GM21529 (cell line): ENCODE measurements at regions not wholly inside any gene's neighbourhood (a gene's known extent, or its start where the extent isn't known, plus 50 kb on each side); places are given as distances from the start of the nearest gene placed in this dataset.
A peak's percentile ranks its signal among the peaks of the same experiment; 100 is the strongest.
"Not testable (repeated sequence)": the region's sequence is repeated elsewhere in the genome, so short reads cannot be mapped to it uniquely, and the experiment has no call there.

Experiments used
- ATAC-seq: cut with Tn5 transposase; IDR thresholded peaks from one replicate; pipeline ENCODE4 v1.9.1; 2021; ENCODE audit not compliant: unreplicated experiment

DNA sequence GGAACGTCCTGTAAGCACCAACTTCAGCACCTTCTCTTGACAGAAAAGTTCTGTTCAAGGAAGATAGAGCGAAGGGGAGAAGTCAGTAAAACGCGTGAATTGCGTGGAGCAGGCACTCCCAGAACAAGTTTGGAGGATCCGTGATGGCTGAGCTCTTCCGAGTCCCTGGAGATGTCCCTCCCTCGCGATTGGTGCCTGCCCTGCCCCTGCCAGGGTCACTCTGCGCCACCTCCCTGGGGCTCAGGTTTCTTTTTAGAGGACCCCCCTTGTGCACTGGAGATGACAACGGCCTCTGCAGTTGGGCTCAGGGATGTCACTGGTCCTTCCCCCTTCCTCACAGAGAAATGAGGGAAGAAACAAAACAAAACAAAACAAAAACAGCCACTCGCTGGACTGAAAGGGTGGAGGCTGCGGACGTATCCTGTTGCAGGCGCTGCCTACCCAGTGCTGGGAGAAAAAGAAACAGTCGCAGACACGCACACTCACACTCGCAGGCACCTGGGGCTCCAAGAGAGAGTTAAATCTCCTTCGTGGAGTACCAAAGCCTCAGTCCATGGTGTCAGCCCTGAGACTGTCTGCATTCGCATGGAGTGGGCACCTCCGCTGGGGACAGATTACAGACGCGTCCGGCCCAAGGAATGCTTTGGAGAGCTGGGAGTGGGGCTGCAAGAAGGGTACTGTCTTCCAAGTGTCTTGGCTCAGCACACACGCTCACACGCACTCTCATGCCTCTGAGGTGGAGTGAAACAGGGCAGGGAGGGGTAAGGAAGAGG lies 512.7 kb downstream of the SLCO4C1 start:
- no peak for ATAC-seq

GRCh38 chr5:101782352-101783103 lies 513.6 kb downstream of the SLCO4C1 start:
- no peak for ATAC-seq

DNA sequence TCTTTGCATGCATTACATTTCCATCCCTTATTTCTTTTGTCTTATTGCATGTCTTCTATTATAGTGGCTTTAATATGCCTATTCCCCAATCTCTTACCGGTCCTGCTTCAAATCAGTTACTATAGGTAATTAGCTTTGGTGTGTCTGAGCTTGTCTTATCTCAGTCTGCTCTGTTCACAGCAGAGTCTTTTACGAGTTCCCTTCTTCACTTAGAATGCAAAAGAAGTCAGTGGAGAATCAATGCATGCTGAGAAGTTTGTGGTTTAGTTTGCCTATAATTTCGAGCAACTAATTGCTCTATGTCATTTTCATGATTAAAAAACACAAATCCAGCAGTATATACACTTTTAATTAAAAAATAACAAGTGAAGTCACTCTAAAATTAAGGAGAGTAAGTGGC lies 545.0 kb downstream of the SLCO4C1 start:
- ATAC-seq, result no peak

DNA sequence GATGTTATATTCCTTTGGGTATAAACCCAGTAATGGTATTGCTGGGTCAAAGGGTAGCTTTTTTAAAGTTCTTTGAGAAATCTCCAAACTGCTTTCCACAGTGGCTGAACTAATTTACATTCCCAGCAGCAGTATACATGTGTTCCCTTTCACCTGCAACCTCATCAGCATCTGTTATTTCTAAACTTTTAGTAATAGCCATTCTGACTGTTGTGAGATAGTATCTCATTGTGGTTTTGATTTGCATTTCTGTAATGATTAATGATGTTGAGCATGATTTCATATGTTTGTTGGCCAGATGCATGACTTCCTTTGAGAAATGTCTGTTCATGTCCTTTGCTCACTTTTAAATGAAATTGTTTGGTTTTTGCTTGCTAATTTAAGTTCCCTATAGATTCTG lies 553.1 kb downstream of the SLCO4C1 start:
- ATAC-seq, result not testable (repeated sequence)

- ATAC-seq, result no peak
These were observed 567.2 kb downstream of the SLCO4C1 start for GRCh38 chr5:101728933-101729332.

- ATAC-seq, result no peak
These were observed 574.5 kb downstream of the SLCO4C1 start for GRCh38 chr5:101721543-101721942.

DNA sequence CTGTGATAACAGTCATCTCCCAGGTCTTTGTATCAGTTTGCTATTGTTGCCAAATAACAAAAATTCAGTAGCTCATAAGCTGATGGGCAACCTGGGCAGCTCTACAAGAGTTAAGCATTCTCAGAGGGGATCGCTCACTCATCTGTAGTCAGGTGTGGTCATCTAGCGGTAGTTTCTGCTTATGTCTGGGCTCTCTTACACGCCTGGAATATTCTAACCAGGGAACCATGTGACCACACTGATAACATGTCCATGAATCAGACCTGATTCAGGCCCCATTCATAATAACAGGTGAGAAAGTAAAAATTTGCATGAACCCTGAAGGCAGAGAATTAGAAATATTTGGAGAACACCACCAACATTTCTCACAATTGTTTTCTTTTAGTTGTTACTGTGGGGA lies 576.1 kb downstream of the SLCO4C1 start:
- ATAC-seq, result no peak

DNA sequence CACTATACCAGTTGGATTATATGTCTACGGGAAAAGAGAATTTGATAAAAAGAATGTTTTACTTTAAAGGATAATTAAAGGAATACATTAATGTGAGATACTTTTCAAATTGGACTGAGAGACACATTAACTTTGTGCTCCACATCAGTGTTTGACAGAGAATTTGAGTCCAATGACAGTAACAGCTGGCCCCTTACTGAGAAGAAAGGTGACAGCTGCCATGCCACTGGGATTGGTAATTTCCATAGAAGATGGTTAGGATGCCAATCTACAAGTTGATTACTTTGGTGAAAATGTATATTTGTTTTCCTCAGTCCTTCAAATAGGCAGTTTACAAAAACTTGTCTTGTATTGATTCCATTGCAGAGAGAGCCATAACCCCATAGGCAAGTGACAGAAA lies 578.4 kb downstream of the SLCO4C1 start:
- ATAC-seq, result no peak

GRCh38 chr5:101716941-101717340 lies 579.1 kb downstream of the SLCO4C1 start:
- ATAC-seq, result no peak

DNA sequence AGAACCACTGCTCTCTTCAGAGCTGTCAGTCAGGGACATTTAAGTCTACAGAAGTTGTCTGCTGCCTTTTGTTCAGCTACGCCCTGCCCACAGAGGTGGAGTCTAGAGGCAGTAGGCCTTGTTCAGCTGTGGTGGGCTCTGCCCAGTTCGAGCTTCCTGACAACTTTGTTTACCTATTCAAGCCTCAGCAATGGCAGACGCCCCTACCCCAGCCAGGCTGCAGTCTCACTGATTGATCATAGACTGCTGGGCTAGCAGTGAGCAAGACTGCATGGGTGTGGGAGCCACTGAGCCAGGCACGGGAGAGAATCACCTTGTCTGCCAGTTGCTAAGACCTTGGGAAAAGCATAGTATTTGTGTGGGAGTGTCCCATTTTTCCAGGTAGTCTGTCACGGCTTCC lies 580.3 kb downstream of the SLCO4C1 start:
- ATAC-seq, result not testable (repeated sequence)

- no peak for ATAC-seq
These were observed 606.8 kb downstream of the SLCO4C1 start for GRCh38 chr5:101689306-101689705.

DNA sequence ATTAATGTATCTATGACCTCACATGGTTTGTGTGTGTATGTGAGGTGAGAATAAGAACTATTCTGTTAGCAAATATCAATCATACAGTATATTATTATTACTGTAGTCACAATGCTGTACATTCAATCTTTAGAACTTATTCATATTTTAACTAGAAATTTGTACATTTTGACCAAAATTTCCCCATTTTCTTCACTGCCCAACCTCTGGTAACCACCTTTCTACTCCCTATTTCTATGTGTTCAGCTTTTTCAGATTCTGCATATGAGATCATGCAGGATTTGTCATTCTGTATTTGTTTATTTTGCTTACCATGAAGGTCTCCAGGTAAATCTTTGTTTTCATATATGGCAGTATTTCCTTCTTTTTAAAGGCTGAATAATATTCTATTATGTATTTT lies 607.9 kb downstream of the SLCO4C1 start:
- ATAC-seq, result no peak

DNA sequence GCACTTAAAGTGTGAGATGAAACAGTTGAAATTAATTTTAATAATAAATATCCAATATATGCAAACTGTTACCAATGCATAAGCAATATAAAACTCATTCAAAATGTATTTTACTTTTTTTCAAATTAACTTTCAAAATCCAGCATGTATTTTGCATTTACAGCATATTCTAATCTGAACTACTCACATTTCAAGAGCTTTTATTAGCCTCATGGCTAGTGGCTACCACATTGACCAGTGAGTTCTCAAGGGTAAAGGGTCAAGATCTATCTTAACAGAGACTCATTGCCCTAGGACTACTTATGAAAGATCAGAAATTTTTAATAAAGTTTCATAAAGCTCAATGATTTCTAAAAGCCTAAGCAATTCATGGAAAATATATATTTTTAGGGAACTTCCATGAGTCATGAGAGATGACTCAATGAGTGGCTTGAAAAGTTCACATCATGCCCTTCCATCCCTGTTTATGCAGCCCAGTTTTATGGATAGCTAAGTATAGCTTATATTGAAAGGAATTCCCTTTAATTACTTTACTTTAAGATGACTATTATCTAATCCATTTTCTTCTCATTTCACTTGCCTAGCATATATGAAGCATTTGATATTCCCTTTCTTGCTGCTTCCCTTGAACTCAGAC lies 608.6 kb downstream of the SLCO4C1 start:
- no peak for ATAC-seq

DNA sequence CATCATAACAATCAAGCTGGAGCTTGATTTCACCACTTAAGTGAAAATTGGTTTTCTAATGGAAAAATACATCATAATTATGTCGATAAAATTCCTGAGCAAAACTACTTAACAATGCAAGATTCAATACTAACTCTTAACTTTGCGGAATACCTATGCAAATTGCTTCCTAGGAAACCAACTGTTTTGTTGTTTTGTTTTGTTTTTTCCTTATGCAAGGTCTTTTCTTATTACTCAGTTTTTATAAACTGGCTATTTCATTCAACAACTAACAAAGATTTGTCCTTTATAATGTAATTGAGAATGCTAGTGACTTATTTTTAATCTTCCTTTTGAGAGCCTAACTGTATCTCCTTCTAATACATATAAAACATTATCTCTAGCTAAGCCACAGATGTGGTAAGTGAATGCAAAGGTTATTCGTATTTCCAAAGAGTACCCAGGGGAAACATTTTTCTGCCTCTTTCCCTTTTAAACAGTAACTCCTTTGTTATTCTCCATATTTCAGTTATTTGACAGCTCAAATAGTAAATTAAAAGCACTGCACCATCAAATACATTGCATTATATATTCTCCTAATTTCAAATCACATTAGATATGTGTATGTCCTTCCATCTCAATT lies 609.4 kb downstream of the SLCO4C1 start:
- no peak for ATAC-seq

- no peak for ATAC-seq
These were observed 616.3 kb downstream of the SLCO4C1 start for GRCh38 chr5:101679816-101680215.

DNA sequence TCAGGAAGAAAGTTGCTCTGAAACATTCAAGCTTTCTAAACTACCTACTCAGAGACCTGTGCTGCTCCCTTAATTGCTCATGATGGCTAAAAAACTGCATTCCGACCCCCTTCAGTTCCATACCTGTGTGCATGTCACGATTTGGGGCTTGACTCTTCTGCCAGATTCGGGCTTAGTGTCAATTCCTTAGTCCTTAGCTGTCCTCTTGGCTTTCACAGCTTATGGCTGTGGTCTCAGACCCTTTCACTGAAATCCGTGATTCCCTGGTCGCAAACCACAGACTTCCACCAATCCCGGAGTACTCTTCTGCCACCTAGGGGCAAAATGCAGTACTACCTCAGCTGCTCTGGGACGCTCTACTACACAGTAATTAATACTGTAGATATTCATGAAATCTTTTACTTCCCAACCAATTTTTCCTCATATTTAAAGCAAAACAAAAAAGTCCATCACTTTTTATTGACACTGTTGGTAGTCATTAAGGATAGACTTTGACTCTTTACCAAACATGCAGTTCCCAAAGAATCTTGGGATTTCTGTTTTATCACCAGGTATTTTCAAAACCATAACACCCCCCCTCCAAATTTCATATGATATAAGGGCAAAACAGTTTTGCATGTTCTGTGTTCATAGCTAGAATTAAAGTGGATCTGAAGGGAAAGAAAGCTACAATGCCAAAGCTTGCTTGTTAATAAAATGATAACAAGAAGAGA lies 617.4 kb downstream of the SLCO4C1 start:
- ATAC-seq, result peak; percentile 86

DNA sequence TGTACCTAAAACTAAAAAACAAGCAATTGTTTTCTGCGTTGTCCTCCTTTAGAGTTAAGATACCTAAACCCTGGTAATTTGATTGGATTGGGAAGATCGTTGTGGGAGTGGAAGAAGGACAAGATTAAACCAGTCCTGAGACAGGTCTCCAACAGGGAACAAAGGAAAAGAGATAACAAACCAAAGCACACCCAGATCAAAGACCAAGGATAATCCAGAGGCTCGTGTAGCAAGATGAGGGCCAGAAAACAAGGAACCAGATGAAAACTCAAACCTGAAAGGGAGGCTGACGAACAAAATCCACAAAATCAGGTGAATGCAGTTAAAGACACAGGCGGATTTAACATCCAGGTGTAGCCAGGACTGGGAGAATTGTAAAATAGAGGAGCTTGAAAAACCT lies 618.1 kb downstream of the SLCO4C1 start:
- ATAC-seq, result no peak

GRCh38 chr5:101676646-101677045 lies 619.4 kb downstream of the SLCO4C1 start:
- no peak for ATAC-seq

DNA sequence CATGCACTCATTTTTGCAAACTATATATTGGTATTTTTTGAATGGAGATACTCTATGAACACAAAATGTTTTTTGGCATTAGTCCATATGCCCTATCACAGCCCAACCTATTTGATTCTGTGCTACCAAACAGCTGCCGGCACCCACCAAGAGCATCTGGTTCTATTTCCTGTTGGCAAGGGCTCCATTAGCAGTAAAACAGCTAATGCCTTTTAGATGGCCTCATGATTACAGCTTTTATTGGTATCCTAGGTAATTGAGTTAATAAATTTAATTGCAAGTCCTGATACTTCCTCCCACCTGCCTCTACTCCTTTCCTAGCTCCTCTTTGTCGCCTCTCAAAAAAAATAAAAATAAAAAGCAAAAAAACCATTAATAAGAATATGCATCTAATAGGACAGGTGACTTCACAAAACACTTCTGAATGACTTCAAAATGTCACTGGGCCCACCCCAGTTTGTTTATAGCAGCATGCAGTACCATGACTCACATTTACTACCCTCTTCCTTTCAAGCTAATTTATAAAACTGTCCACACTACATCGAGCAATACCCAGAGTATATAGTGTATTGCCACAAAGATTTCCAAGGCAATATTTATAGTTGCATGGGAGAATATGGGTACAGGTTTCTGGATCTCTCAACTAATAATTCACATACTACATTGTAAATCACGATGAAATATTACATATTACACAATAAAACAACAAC lies 620.4 kb downstream of the SLCO4C1 start:
- ATAC-seq, result no peak

GRCh38 chr5:101673120-101673519 lies 623.0 kb downstream of the SLCO4C1 start:
- ATAC-seq, result no peak
